Aorta (tissue), 5 donors: ENCODE measurements at regions not wholly inside any gene's neighbourhood (a gene's known extent, or its start where the extent isn't known, plus 50 kb on each side); places are given as distances from the start of the nearest gene placed in this dataset.
A peak's percentile ranks its signal among the peaks of the same experiment; 100 is the strongest.

Experiments
- ATAC-seq: fragments of 200-7000 bp; cut with Tn5 transposase; one replicate; pipeline ENCODE4 v1.9.1; 2022; ENCODE audit warnings: moderate library complexity; ENCODE audit not compliant: low FRiP score
- DNase-seq, 2 donors: peaks; one replicate each; pipeline ENCODE4 v3.0.0-alpha.2; 2020
- H3K27ac ChIP-seq, 2 donors: one replicate each; pipeline ENCODE4 v1.5.1; 2013; ENCODE audit warnings: low read length in 2 of 2, mild to moderate bottlenecking in 2 of 2, moderate library complexity in 2 of 2, control low read depth in 1 of 2, inconsistent platforms in 1 of 2, low read depth in 1 of 2
- H3K27me3 ChIP-seq, 2 donors: one replicate each; pipeline ENCODE4 v1.6.1; 2013; ENCODE audit warnings: control low read depth in 1 of 2, low read length in 1 of 2, mild to moderate bottlenecking in 1 of 2, moderate library complexity in 1 of 2; ENCODE audit not compliant: insufficient read depth in 2 of 2, control insufficient read depth in 1 of 2
- H3K36me3 ChIP-seq, 2 donors: one replicate each; pipeline ENCODE4 v1.6.1; 2013; ENCODE audit warnings: control low read depth in 1 of 2, low read length in 1 of 2, mild to moderate bottlenecking in 1 of 2; ENCODE audit not compliant: insufficient read depth in 2 of 2, control insufficient read depth in 1 of 2
- H3K4me1 ChIP-seq, 2 donors: one replicate each; pipeline ENCODE4 v1.6.1; 2013; ENCODE audit warnings: low read length in 2 of 2, control low read depth in 1 of 2, mild to moderate bottlenecking in 1 of 2, moderate library complexity in 1 of 2; ENCODE audit not compliant: insufficient read depth in 2 of 2, control insufficient read depth in 1 of 2
- H3K4me3 ChIP-seq, 2 donors: one replicate each; pipeline ENCODE4 v1.5.1; 2013; ENCODE audit warnings: low read length in 2 of 2, control low read depth in 1 of 2, mild to moderate bottlenecking in 1 of 2
- H3K9me3 ChIP-seq: one replicate; pipeline ENCODE4 v1.6.1; 2013; ENCODE audit warnings: mild to moderate bottlenecking, low read length; ENCODE audit not compliant: control insufficient read depth
- WGBS, 2 donors: extraction: QIAGEN DNeasy Blood & Tissue Kit; methylation state at CpG; one replicate each; pipeline ENCODE4 v1.1.7; 2013; 5-methylcytosine and 5-hydroxymethylcytosine counted together
- intact Hi-C, 2 donors: fragments of 100-400 bp; cut with DNase I; formaldehyde crosslinking; loops; one replicate each; pipeline versions ENCODE4 v1.14.2 to v1.15.0; 2022
- donor health status: healthy with polysubstance abuse.
- donor health status: Bipolar disorder and iron deficiency.
- donor health status: DM: no; HTN: no; CAD: no.
- donor health status: DM: no; HTN: no; CAD: no.
- donor health status: DM: yes; HTN: yes; CAD: no.

DNA sequence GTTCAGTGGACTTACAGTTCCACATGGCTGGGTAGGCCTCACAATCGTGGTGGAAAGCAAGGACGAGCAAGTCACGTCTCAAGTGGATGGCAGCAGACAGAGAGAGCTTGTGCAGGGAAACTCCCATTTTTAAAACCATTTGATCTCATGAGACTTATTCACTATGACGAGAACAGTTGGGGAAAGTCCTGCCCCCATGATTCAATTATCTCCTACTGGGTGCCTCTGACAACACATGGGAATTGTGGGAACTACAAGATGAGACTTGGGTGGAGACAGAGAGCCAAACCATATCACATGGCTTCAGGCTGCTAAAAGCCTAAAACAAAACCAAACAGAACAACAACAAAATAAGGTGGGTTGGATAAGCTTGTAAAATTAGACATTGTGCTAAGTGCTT lies 194.4 kb upstream of the CPEB2 start:
- Histone ChIP-seq H3K9me3 (no peaks in the 10 kb centered on the region), H3K27me3 (no peaks in the 10 kb centered on the region), H3K36me3 (no peaks in the 10 kb centered on the region), H3K27ac (no peak overlapping the region), H3K4me3 (no peak overlapping the region), H3K4me1 (peaks cover 1 to 13% of the 10 kb centered on the region in 2 donors)
- 91 to 94% methylated on average over 4 of the region's 4 CpGs for WGBS, 2 donors
- ATAC-seq (no peak), DNase-seq (no peak)
- intact Hi-C loops = no loop called here

DNA sequence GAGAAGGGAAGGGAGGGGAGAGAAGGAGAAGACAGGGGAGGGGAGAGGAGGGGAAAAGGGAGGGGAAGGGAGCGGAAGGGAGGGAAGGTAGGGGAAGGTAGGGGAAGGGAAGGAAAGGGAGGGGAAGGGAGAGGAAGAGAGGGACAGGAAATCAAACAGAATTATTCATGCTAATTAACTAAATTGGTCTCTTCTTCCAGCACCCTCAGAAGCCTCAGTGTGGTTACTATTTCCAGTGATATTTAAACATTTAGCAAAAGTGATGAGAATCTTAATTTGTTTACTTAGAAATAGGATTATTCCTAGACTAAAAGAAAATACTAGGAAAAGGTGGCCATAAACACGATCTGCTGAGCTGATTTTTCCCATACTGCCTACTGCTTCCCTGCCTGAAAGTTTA lies 193.1 kb upstream of the CPEB2 start:
- peaks cover 1 to 13% of the 10 kb centered on the region in 2 donors for H3K4me1 ChIP-seq
- no peaks in the 10 kb centered on the region for H3K27me3 ChIP-seq
- no peaks in the 10 kb centered on the region for H3K9me3 ChIP-seq
- no peak overlapping the region for H3K4me3 ChIP-seq
- no peak overlapping the region for H3K27ac ChIP-seq
- no peaks in the 10 kb centered on the region for H3K36me3 ChIP-seq
- intact Hi-C loops = no loop called here
- DNase-seq (no peak), ATAC-seq (no peak)
- 91% methylated on average over 2 of the region's 2 CpGs for WGBS, 2 donors

DNA sequence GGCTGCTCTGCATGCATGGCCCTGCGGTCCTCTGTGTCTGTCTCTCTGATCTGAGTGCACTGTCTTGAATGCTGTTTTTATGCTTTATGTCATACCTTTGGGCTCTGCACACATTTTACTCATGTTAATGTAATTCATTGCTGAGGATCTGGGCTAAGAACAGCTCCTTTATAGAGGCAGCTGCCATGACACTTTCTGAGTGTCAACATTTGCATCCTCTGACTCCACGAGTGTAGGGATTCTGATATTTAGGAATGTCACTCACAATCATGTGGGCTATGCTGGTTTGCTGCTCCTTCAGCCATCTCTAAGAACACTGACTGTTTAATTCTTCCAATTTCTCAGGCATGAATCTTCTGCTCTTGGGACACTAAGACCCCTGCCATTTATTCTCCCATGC lies 192.2 kb upstream of the CPEB2 start:
- no peak overlapping the region for H3K4me3 ChIP-seq
- WGBS, 2 donors = 76 to 77% methylated on average over 2 of the region's 2 CpGs
- no peak overlapping the region for H3K27ac ChIP-seq
- H3K4me1 ChIP-seq = peaks cover 1 to 13% of the 10 kb centered on the region in 2 donors
- ATAC-seq (no peak), DNase-seq (no peak)
- H3K9me3 ChIP-seq = no peaks in the 10 kb centered on the region
- no peaks in the 10 kb centered on the region for H3K36me3 ChIP-seq
- no peaks in the 10 kb centered on the region for H3K27me3 ChIP-seq
- intact Hi-C loops = no loop called here

DNA sequence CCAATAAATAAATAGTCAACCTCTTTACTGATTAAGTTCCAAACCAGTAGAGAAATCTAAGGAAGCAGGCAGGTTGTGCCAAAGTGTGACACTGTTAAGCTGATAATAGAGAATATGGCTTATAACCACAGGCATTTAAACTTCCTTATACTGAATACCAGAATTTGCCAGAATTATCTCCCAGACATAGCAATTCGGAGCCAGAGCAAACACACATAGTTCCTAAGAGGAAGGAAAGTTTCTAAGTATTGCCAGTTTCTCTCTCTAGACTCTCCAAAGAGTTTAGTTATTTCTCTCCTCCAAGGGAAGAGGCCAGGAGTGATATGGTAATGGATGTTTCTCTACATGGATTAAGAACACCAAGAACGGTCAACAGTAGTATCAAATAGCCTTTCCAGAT lies 191.7 kb upstream of the CPEB2 start:
- peaks cover 1 to 13% of the 10 kb centered on the region in 2 donors for H3K4me1 ChIP-seq
- no peaks in the 10 kb centered on the region for H3K36me3 ChIP-seq
- H3K27me3 ChIP-seq = no peaks in the 10 kb centered on the region
- ATAC-seq = no peak
- H3K27ac ChIP-seq = peak overlapping the region in 1 of 2 donors; percentile 8
- WGBS, 2 donors = 2 to 4% methylated on average over 2 of the region's 2 CpGs
- H3K4me3 ChIP-seq = no peak overlapping the region
- DNase-seq = no peak
- no peaks in the 10 kb centered on the region for H3K9me3 ChIP-seq
- intact Hi-C loops = no loop called here

DNA sequence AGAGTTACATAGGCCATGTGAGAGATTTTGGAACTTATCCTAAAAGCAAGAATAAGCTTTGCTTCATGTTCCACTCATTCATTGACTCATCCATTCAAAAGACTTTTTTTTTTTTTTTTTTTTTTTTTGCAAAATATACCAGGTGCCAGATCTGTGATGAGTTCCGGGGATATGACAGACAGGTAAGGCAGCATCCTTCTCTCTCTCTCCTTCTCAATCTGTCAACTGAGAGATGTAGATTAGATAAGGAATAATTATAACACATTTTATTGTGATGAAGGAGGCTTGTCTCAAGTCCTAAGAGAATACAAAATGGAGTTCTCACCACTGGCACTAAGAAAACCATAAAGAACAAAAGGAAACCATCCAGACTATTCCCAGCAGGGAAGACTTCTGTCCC lies 190.2 kb upstream of the CPEB2 start:
- H3K9me3 ChIP-seq = no peaks in the 10 kb centered on the region
- intact Hi-C loops = no loop called here
- H3K36me3 ChIP-seq = no peaks in the 10 kb centered on the region
- 83 to 96% methylated on average over 1 of the region's 1 CpG for WGBS, 2 donors
- peak overlapping the region in 1 of 2 donors; percentile 12 for H3K27ac ChIP-seq
- no peak for ATAC-seq
- H3K4me3 ChIP-seq = no peak overlapping the region
- H3K4me1 ChIP-seq = peaks cover 1 to 16% of the 10 kb centered on the region in 2 donors
- no peak for DNase-seq
- H3K27me3 ChIP-seq = no peaks in the 10 kb centered on the region

DNA sequence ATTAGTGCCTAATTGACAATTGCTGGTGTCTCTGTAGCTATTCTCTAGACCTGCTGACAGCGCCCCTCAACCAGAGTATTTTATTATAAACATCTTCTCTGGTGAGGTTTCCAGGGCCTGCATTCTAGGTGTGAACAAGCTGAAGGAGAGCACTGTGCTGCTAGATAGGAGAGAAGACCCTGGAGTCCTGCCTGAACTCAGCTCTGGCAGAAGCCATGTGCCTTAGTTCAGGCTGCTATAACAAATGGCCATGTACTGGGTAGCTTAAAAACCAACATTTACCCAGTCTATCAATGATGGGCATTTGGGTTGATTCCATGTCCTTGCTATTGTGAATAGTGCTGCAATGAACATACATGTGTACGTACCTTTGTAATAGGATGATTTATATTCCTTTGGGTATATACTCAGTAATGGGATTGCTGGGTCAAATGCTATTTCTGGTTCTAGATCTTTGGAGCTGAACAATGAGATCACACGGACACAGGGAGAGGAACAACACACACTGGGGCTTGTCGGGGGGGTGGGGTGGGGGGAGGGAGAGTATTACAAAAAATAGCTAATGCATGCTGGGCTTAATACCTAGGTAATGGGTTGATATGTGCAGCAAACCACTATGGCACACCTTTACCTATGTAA lies 185.5 kb upstream of the CPEB2 start:
- 18 to 27% methylated on average over 4 of the region's 4 CpGs for WGBS, 2 donors
- Histone ChIP-seq H3K27me3 (no peaks in the 10 kb centered on the region), H3K4me3 (no peak overlapping the region), H3K9me3 (no peaks in the 10 kb centered on the region), H3K27ac (no peak overlapping the region), H3K4me1 (peaks cover 1 to 3% of the 10 kb centered on the region in 2 donors), H3K36me3 (no peaks in the 10 kb centered on the region)
- ATAC-seq (no peak), DNase-seq (no peak)
- intact Hi-C loops = no loop called here

DNA sequence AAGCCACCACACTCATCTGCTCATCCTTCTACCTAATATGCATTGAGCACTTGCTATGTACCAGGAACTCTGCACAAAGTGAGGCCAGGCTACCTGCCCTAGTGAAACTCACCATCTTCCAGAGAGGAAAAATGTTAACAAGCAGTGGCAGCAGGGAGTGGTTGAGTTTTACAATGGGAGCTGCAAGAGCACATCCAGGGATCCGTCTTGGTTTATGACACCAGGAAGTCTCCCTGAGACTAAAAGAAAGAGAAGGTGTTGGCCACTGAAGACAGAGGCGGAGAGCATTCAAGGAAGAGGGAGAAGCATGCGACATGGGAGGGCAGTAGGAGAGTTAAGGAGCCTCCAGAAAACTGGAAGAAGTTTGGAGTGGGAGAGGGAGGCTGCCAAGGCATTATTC lies 178.1 kb upstream of the CPEB2 start:
- no peak overlapping the region for H3K27ac ChIP-seq
- intact Hi-C loops = no loop called here
- no peak for DNase-seq
- no peak for ATAC-seq
- no peaks in the 10 kb centered on the region for H3K4me1 ChIP-seq
- H3K9me3 ChIP-seq = no peaks in the 10 kb centered on the region
- H3K36me3 ChIP-seq = no peaks in the 10 kb centered on the region
- WGBS, 2 donors = 82% methylated on average over 3 of the region's 3 CpGs
- no peak overlapping the region for H3K4me3 ChIP-seq
- H3K27me3 ChIP-seq = no peaks in the 10 kb centered on the region

DNA sequence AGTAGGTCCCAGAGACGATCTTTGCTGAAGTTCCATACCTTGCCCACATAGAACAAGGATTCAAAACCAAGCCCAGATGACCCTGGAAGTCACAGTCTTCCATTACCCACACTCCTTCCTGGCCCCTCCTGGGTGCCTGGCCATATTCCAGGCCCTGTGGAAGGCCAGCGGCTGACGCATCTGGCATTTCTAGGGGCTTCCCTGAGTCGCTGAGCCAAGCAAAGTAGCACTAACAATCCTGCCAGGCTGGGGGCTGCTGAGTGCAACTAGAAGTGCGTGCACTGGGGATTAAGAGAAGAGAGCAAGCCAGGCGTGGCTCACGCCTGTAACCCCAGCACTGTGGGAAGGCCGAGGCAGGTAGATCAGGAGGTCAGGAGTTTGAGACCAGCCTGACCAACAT lies 175.2 kb upstream of the CPEB2 start:
- 25 to 32% methylated on average over 8 of the region's 8 CpGs for WGBS, 2 donors

DNA sequence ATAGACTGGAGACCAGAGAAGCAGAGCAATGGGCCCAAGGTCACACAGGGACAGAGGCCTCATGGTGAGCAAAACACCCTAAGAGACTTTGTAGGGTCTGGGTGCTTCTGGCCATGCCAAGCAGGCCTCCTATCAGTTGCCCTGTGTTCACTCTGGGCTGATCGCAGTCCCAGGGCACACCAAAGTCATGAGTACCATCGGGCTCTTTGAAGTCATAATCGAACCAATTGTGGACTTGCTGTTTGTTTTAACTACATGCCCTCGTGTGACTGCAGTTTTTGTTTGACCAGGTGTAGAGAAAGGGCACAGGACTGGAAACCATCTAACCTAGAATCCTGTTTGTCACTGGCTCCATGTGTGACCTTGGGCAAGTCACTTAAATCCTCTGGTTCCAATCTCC lies 172.5 kb upstream of the CPEB2 start:
- H3K9me3 ChIP-seq = no peaks in the 10 kb centered on the region
- WGBS, 2 donors = 89 to 95% methylated on average over 4 of the region's 4 CpGs
- ATAC-seq = no peak
- intact Hi-C loops = loop anchor here in 1 of 2 donors (10.0 kb wide), 1 partner anchor 95 kb away; no protein-coding TSS in a partner anchor
- no peaks in the 10 kb centered on the region for H3K4me1 ChIP-seq
- no peaks in the 10 kb centered on the region for H3K36me3 ChIP-seq
- DNase-seq = no peak
- H3K4me3 ChIP-seq = no peak overlapping the region
- H3K27me3 ChIP-seq = no peaks in the 10 kb centered on the region
- no peak overlapping the region for H3K27ac ChIP-seq

More for the DNA sequence above, 175.2 kb upstream of the CPEB2 start:
- Histone ChIP-seq H3K36me3 (no peaks in the 10 kb centered on the region), H3K9me3 (no peaks in the 10 kb centered on the region), H3K4me1 (no peaks in the 10 kb centered on the region), H3K27me3 (no peaks in the 10 kb centered on the region), H3K27ac (no peak overlapping the region), H3K4me3 (no peak overlapping the region)
- intact Hi-C loops = no loop called here
- ATAC-seq (no peak), DNase-seq (peak; percentile 62 to 75)
